CD4-positive, alpha-beta memory T cell (primary cell): ENCODE measurements at regions not wholly inside any gene's neighbourhood (a gene's known extent, or its start where the extent isn't known, plus 50 kb on each side); places are given as distances from the start of the nearest gene placed in this dataset.
A peak's percentile ranks its signal among the peaks of the same experiment; 100 is the strongest.
"Not testable (repeated sequence)": the region's sequence is repeated elsewhere in the genome, so short reads cannot be mapped to it uniquely, and the experiment has no call there.

Experiments used
- CTCF ChIA-PET: fragments of 350-600 bp; sonication (Branson Sonifier 250); formaldehyde crosslinking; loops from one replicate; lab custom pipeline; 2021; ENCODE audit warnings: inconsistent platforms; ENCODE audit not compliant: partially characterized antibody; lab: Charles Lee
- POLR2A ChIA-PET: fragments of 350-600 bp; sonication (Branson Sonifier 250); formaldehyde crosslinking; loops from one replicate; lab custom pipeline; 2021; ENCODE audit not compliant: partially characterized antibody; lab: Charles Lee
- DNase-seq, 5 donors: peaks; one replicate each; pipeline versions ENCODE4 v3.0.0 to v3.0.0-alpha.2; 2020 to 2022; ENCODE audit warnings: mixed read lengths in 1 of 5
- H3K27ac ChIP-seq: one replicate; pipeline ENCODE4 v1.7.0; 2013; ENCODE audit warnings: low read depth, low read length
- H3K27me3 ChIP-seq: 2 replicates; pipeline ENCODE4 v1.7.0; 2013; ENCODE audit warnings: mild to moderate bottlenecking, low read length, moderate library complexity; ENCODE audit not compliant: insufficient read depth
- H3K36me3 ChIP-seq: 2 replicates; pipeline ENCODE4 v1.7.0; 2013; ENCODE audit warnings: mild to moderate bottlenecking, low read length, moderate library complexity; ENCODE audit not compliant: insufficient read depth
- H3K4me1 ChIP-seq: 2 replicates; pipeline ENCODE4 v1.7.0; 2013; ENCODE audit warnings: mild to moderate bottlenecking, low read length, moderate library complexity; ENCODE audit not compliant: insufficient read depth
- H3K4me3 ChIP-seq, 2 donors: one replicate each; pipeline ENCODE4 v1.7.0; 2013; ENCODE audit warnings: low read length in 2 of 2, mild to moderate bottlenecking in 1 of 2
- H3K9me3 ChIP-seq, 2 donors: one replicate each; pipeline ENCODE4 v1.7.0; 2013; ENCODE audit warnings: low read length in 2 of 2, control low read depth in 1 of 2; ENCODE audit not compliant: control insufficient read depth in 1 of 2
- H3K27ac Mint-ChIP-seq, 7 donors: one replicate each; pipeline ENCODE4 v1.8.0; 2020 to 2021; ENCODE audit warnings: mixed read lengths in 7 of 7, mild to moderate bottlenecking in 6 of 7, inconsistent platforms in 3 of 7, moderate library complexity in 3 of 7
- H3K27me3 Mint-ChIP-seq, 2 donors: one replicate each; pipeline ENCODE4 v1.8.0; 2020 to 2021; ENCODE audit warnings: mixed read lengths in 2 of 2
- H3K36me3 Mint-ChIP-seq, 2 donors: one replicate each; pipeline ENCODE4 v1.8.0; 2020 to 2021; ENCODE audit warnings: mixed read lengths in 2 of 2, inconsistent platforms in 1 of 2, mild to moderate bottlenecking in 1 of 2
- H3K4me1 Mint-ChIP-seq, 4 donors: one replicate each; pipeline ENCODE4 v1.8.0; 2020 to 2021; ENCODE audit warnings: mixed read lengths in 4 of 4, mild to moderate bottlenecking in 1 of 4
- H3K4me3 Mint-ChIP-seq, 8 donors: one replicate each; pipeline ENCODE4 v1.8.0; 2020 to 2021; ENCODE audit warnings: mixed read lengths in 8 of 8, mild to moderate bottlenecking in 7 of 8, moderate library complexity in 6 of 8, inconsistent platforms in 3 of 8
- H3K9me3 Mint-ChIP-seq, 8 donors: one replicate each; pipeline ENCODE4 v1.8.0; 2020 to 2021; ENCODE audit warnings: mixed read lengths in 8 of 8, mild to moderate bottlenecking in 5 of 8, inconsistent platforms in 3 of 8, moderate library complexity in 1 of 8
- intact Hi-C: fragments of 100-400 bp; cut with micrococcal nuclease; formaldehyde crosslinking; loops from one replicate; pipeline ENCODE4 v1.15.1; 2023

GRCh38 chr12:68481181-68481941 lies 129.3 kb upstream of the RAP1B start:
- peak in 2 of 5 donors; percentile 15 to 27 for DNase-seq
- Mint-ChIP-seq H3K4me1 (peaks cover 17 to 39% (median 31%) of the 10 kb centered on the region in 4 donors), H3K27ac (peak overlapping the region; percentile 17 to 89 (median 50)), H3K27me3 (no peaks in the 10 kb centered on the region), H3K36me3 (peaks cover 0 to 4% of the 10 kb centered on the region in 2 donors), H3K4me3 (peak overlapping the region in 7 of 8 donors; percentile 13 to 78 (median 57)), H3K9me3 (peaks cover 0 to 5% (median 0%) of the 10 kb centered on the region in 8 donors)
- CTCF ChIA-PET, result no interaction called here
- POLR2A ChIA-PET, result interaction anchor here (0.6 to 1.5 kb wide), 4 partner anchors 13 to 132 kb away, joined by 3 to 5 read pairs (median 4); no protein-coding TSS in a partner anchor
- H3K36me3 ChIP-seq, result no peaks in the 10 kb centered on the region
- H3K27me3 ChIP-seq, result no peaks in the 10 kb centered on the region
- H3K9me3 ChIP-seq, result no peaks in the 10 kb centered on the region
- peaks cover 28% of the 10 kb centered on the region for H3K4me1 ChIP-seq
- no peak overlapping the region for H3K27ac ChIP-seq
- intact Hi-C loops, result no loop called here
- H3K4me3 ChIP-seq, result no peak overlapping the region

GRCh38 chr12:68482014-68482413 lies 128.7 kb upstream of the RAP1B start:
- Histone ChIP-seq H3K9me3 (no peaks in the 10 kb centered on the region), H3K4me3 (no peak overlapping the region), H3K4me1 (peaks cover 28% of the 10 kb centered on the region), H3K27me3 (no peaks in the 10 kb centered on the region), H3K27ac (no peak overlapping the region), H3K36me3 (no peaks in the 10 kb centered on the region)
- H3K4me1 Mint-ChIP-seq, result peaks cover 17 to 39% (median 30%) of the 10 kb centered on the region in 4 donors
- CTCF ChIA-PET, result no interaction called here
- no peak for DNase-seq
- H3K4me3 Mint-ChIP-seq, result peak overlapping the region in 5 of 8 donors; percentile 17 to 78 (median 57)
- POLR2A ChIA-PET, result interaction anchor here (0.6 to 1.6 kb wide), 8 partner anchors 14 to 247 kb away, joined by 3 to 5 read pairs (median 4); no protein-coding TSS in a partner anchor
- H3K27ac Mint-ChIP-seq, result peak overlapping the region in 3 of 7 donors; percentile 46 to 80 (median 79)
- no peaks in the 10 kb centered on the region for H3K27me3 Mint-ChIP-seq
- intact Hi-C loops, result no loop called here
- peaks cover 0 to 5% (median 0%) of the 10 kb centered on the region in 8 donors for H3K9me3 Mint-ChIP-seq
- H3K36me3 Mint-ChIP-seq, result peaks cover 0 to 4% of the 10 kb centered on the region in 2 donors

- peaks cover 0 to 5% (median 0%) of the 10 kb centered on the region in 8 donors for H3K9me3 Mint-ChIP-seq
- H3K4me1 Mint-ChIP-seq, result peaks cover 17 to 35% (median 28%) of the 10 kb centered on the region in 4 donors
- peaks cover 0 to 4% of the 10 kb centered on the region in 2 donors for H3K36me3 Mint-ChIP-seq
- Histone ChIP-seq H3K4me3 (no peak overlapping the region), H3K36me3 (no peaks in the 10 kb centered on the region), H3K27ac (no peak overlapping the region), H3K27me3 (no peaks in the 10 kb centered on the region), H3K4me1 (peaks cover 28% of the 10 kb centered on the region), H3K9me3 (no peaks in the 10 kb centered on the region)
- peak overlapping the region; percentile 22 to 87 (median 66) for H3K27ac Mint-ChIP-seq
- intact Hi-C loops, result no loop called here
- peak overlapping the region in 5 of 8 donors; percentile 1 to 57 (median 36) for H3K4me3 Mint-ChIP-seq
- no peaks in the 10 kb centered on the region for H3K27me3 Mint-ChIP-seq
- POLR2A ChIA-PET, result interaction anchor here (0.6 to 1.6 kb wide), 9 partner anchors 8 to 246 kb away, joined by 3 to 5 read pairs (median 4); partner anchors contain the start of gene RAP1B
- CTCF ChIA-PET, result interaction anchor here (0.6 to 1.2 kb wide), 2 partner anchors 17 to 124 kb away, joined by 3 to 4 read pairs; no protein-coding TSS in a partner anchor
- DNase-seq, result peak in 3 of 5 donors; percentile 8 to 31 (median 24)
These were observed 128.0 kb upstream of the RAP1B start for GRCh38 chr12:68482660-68483059.

- peaks cover 28% of the 10 kb centered on the region for H3K4me1 ChIP-seq
- Mint-ChIP-seq H3K4me3 (peak overlapping the region in 2 of 8 donors; percentile 21 to 41), H3K27ac (peak overlapping the region in 3 of 7 donors; percentile 39 to 65 (median 59)), H3K4me1 (peaks cover 17 to 35% (median 28%) of the 10 kb centered on the region in 4 donors), H3K27me3 (no peaks in the 10 kb centered on the region), H3K36me3 (peaks cover 0 to 4% of the 10 kb centered on the region in 2 donors), H3K9me3 (peaks cover 0 to 5% (median 0%) of the 10 kb centered on the region in 8 donors)
- DNase-seq, result no peak
- POLR2A ChIA-PET, result interaction anchor here (1.0 to 1.6 kb wide), 5 partner anchors 9 to 119 kb away, joined by 3 to 4 read pairs (median 4); no protein-coding TSS in a partner anchor
- intact Hi-C loops, result no loop called here
- H3K9me3 ChIP-seq, result no peaks in the 10 kb centered on the region
- no peaks in the 10 kb centered on the region for H3K36me3 ChIP-seq
- CTCF ChIA-PET, result interaction anchor here (0.8 to 1.2 kb wide), 2 partner anchors 10 to 125 kb away, joined by 3 to 4 read pairs; no protein-coding TSS in a partner anchor
- H3K4me3 ChIP-seq, result no peak overlapping the region
- H3K27ac ChIP-seq, result no peak overlapping the region
- no peaks in the 10 kb centered on the region for H3K27me3 ChIP-seq
These were observed 126.9 kb upstream of the RAP1B start for GRCh38 chr12:68483592-68484383.

GRCh38 chr12:68484578-68484977 lies 126.1 kb upstream of the RAP1B start:
- peaks cover 28% of the 10 kb centered on the region for H3K4me1 ChIP-seq
- H3K4me3 Mint-ChIP-seq, H3K27me3 Mint-ChIP-seq, H3K36me3 Mint-ChIP-seq, H3K36me3 ChIP-seq, H3K9me3 Mint-ChIP-seq, H3K4me3 ChIP-seq, intact Hi-C loops, H3K9me3 ChIP-seq, H3K27me3 ChIP-seq, H3K27ac Mint-ChIP-seq, H3K27ac ChIP-seq, DNase-seq: not testable (repeated sequence)
- peaks cover 17 to 35% (median 28%) of the 10 kb centered on the region in 4 donors for H3K4me1 Mint-ChIP-seq
- ChIA-PET CTCF (interaction anchor here (0.8 kb wide), 1 partner anchor 10 kb away, joined by 3 read pairs; no protein-coding TSS in a partner anchor), POLR2A (interaction anchor here (1.0 kb wide), 1 partner anchor 33 kb away, joined by 3 read pairs; no protein-coding TSS in a partner anchor)

- H3K27me3 Mint-ChIP-seq, H3K9me3 ChIP-seq, H3K27ac ChIP-seq, DNase-seq, H3K4me3 ChIP-seq, POLR2A ChIA-PET, H3K27ac Mint-ChIP-seq, CTCF ChIA-PET, H3K4me3 Mint-ChIP-seq, H3K9me3 Mint-ChIP-seq, H3K36me3 ChIP-seq, intact Hi-C loops, H3K36me3 Mint-ChIP-seq, H3K27me3 ChIP-seq: not testable (repeated sequence)
- H3K4me1 ChIP-seq, result peaks cover 20% of the 10 kb centered on the region
- H3K4me1 Mint-ChIP-seq, result peaks cover 17 to 24% (median 22%) of the 10 kb centered on the region in 4 donors
These were observed 124.2 kb upstream of the RAP1B start for GRCh38 chr12:68486449-68486848.
